WTC11 (cell line): ENCODE measurements at regions not wholly inside any gene's neighbourhood (a gene's known extent, or its start where the extent isn't known, plus 50 kb on each side); places are given as distances from the start of the nearest gene placed in this dataset.

Experiments
- ATAC-seq: fragments of 200-7000 bp; cut with Tn5 transposase; 2 replicates; pipeline ENCODE4 v1.10.0; 2021; ENCODE audit warnings: mild to moderate bottlenecking, moderate library complexity
- CTCF ChIA-PET: fragments of 300-600 bp; sonication (Branson Sonifier 250); formaldehyde crosslinking; loops from one replicate; lab custom pipeline; 2021; ENCODE audit warnings: antibody characterized with exemption; lab: Charles Lee
- POLR2A ChIA-PET: fragments of 350-600 bp; sonication (Branson Sonifier 250); formaldehyde crosslinking; loops from one replicate; lab custom pipeline; 2021; ENCODE audit warnings: antibody characterized with exemption; lab: Charles Lee
- DNase-seq: peaks from one replicate; pipeline ENCODE4 v3.0.0; 2021; ENCODE audit warnings: low spot score
- H3K27ac Mint-ChIP-seq: 2 replicates; pipeline ENCODE4 v1.8.0; 2021; ENCODE audit warnings: mixed read lengths
- H3K27me3 Mint-ChIP-seq: 2 replicates; pipeline ENCODE4 v1.8.0; 2021; ENCODE audit warnings: low read depth, mild to moderate bottlenecking, moderate library complexity, mixed read lengths
- H3K36me3 Mint-ChIP-seq: 2 replicates; pipeline ENCODE4 v1.8.0; 2021; ENCODE audit warnings: mixed read lengths
- H3K4me1 Mint-ChIP-seq: 2 replicates; pipeline ENCODE4 v1.8.0; 2022; ENCODE audit warnings: mixed read lengths
- H3K4me3 Mint-ChIP-seq: 2 replicates; pipeline ENCODE4 v1.8.0; 2021; ENCODE audit warnings: mild to moderate bottlenecking, moderate library complexity, mixed read lengths
- H3K9me3 Mint-ChIP-seq: 2 replicates; pipeline ENCODE4 v1.8.0; 2021; ENCODE audit warnings: mixed read lengths
- AR ChIP-seq: fragments of 250-450 bp; sonication (Bioruptor Pico); IDR thresholded peaks from 2 replicates; pipeline ENCODE4 v1.9.0; 2021; ENCODE audit warnings: mild to moderate bottlenecking
- ATF1 ChIP-seq: sonication (generic); formaldehyde crosslinking; IDR thresholded peaks from 2 replicates; pipeline ENCODE4 v1.8.1; 2023; ENCODE audit warnings: mild to moderate bottlenecking, moderate library complexity, missing genetic modification reagents
- CBFB ChIP-seq: sonication (generic); formaldehyde crosslinking; IDR thresholded peaks from 2 replicates; pipeline ENCODE4 v1.8.1; 2022; ENCODE audit warnings: mild to moderate bottlenecking, low read depth, missing genetic modification reagents
- CREM ChIP-seq: sonication (generic); formaldehyde crosslinking; IDR thresholded peaks from 2 replicates; pipeline ENCODE4 v1.8.1; 2022; ENCODE audit warnings: mild to moderate bottlenecking, missing genetic modification reagents, moderate library complexity
- E2F4 ChIP-seq: sonication (generic); formaldehyde crosslinking; IDR thresholded peaks from 2 replicates; pipeline ENCODE4 v1.8.1; 2022; ENCODE audit warnings: low read depth, mild to moderate bottlenecking, moderate library complexity, missing genetic modification reagents, borderline replicate concordance
- ELF4 ChIP-seq: sonication (generic); formaldehyde crosslinking; IDR thresholded peaks from 2 replicates; pipeline ENCODE4 v1.8.1; 2022; ENCODE audit warnings: low read depth, mild to moderate bottlenecking, moderate library complexity, missing genetic modification reagents
- FOXK1 ChIP-seq: sonication (generic); formaldehyde crosslinking; IDR thresholded peaks from 2 replicates; pipeline ENCODE4 v1.8.0; 2022; ENCODE audit warnings: mild to moderate bottlenecking, moderate library complexity, missing genetic modification reagents
- GRHL2 ChIP-seq: fragments of 250-450 bp; sonication (Bioruptor Pico); IDR thresholded peaks from 2 replicates; pipeline ENCODE4 v1.8.0; 2022; ENCODE audit warnings: mild to moderate bottlenecking, moderate library complexity; ENCODE audit not compliant: insufficient replicate concordance, severe bottlenecking
- IRF1 ChIP-seq: sonication (generic); formaldehyde crosslinking; IDR thresholded peaks from 2 replicates; pipeline ENCODE4 v1.8.0; 2023; ENCODE audit warnings: missing genetic modification reagents
- MXD4 ChIP-seq: fragments of 250-450 bp; sonication (Bioruptor Pico); IDR thresholded peaks from 2 replicates; pipeline ENCODE4 v1.8.0; 2021; ENCODE audit warnings: mild to moderate bottlenecking, moderate library complexity, borderline replicate concordance
- NFYB ChIP-seq: sonication (generic); formaldehyde crosslinking; conservative IDR thresholded peaks from 2 replicates; pipeline ENCODE4 v1.8.0; 2022; ENCODE audit warnings: low read depth, missing genetic modification reagents
- OVOL2 ChIP-seq: fragments of 250-450 bp; sonication (Bioruptor Pico); IDR thresholded peaks from 2 replicates; pipeline ENCODE4 v1.9.0; 2021; ENCODE audit warnings: mild to moderate bottlenecking, borderline replicate concordance
- USF2 ChIP-seq: sonication (generic); formaldehyde crosslinking; IDR thresholded peaks from 2 replicates; pipeline ENCODE4 v1.8.1; 2023; ENCODE audit warnings: mild to moderate bottlenecking, missing genetic modification reagents, moderate library complexity
- ZNF263 ChIP-seq: sonication (generic); formaldehyde crosslinking; IDR thresholded peaks from 2 replicates; pipeline ENCODE4 v1.8.1; 2022; ENCODE audit warnings: low read depth, mild to moderate bottlenecking, moderate library complexity, missing genetic modification reagents
- ZNF281 ChIP-seq: sonication (generic); formaldehyde crosslinking; IDR thresholded peaks from 2 replicates; pipeline ENCODE4 v1.8.0; 2023; ENCODE audit warnings: mild to moderate bottlenecking, missing genetic modification reagents
- ZNF317 ChIP-seq: sonication (generic); formaldehyde crosslinking; IDR thresholded peaks from 2 replicates; pipeline ENCODE4 v1.8.1; 2023; ENCODE audit warnings: low read depth, mild to moderate bottlenecking, moderate library complexity, missing genetic modification reagents, borderline replicate concordance

GRCh38 chr2:117432746-117433145 lies 381.7 kb upstream of the DDX18 start:
- no peaks in the 10 kb centered on the region for H3K36me3 Mint-ChIP-seq
- ATAC-seq = no peak
- CTCF ChIA-PET = interaction anchor here (1.2 to 1.3 kb wide), 2 partner anchors 104 to 353 kb away, joined by 3 to 4 read pairs; no protein-coding TSS in a partner anchor

More at GRCh38 chr2:117432746-117433145, 381.7 kb upstream of the DDX18 start:
- DNase-seq = no peak
- Mint-ChIP-seq H3K4me3 (no peak overlapping the region), H3K27ac (no peak overlapping the region), H3K4me1 (peaks cover 6% of the 10 kb centered on the region; the same call in 1 of the 2 replicates), H3K9me3 (no peaks in the 10 kb centered on the region), H3K27me3 (no peaks in the 10 kb centered on the region)
- TF ChIP-seq ELF4 (CRISPR knock-in tag) (no peak), CREM (CRISPR knock-in tag) (no peak), IRF1 (CRISPR knock-in tag) (no peak), ATF1 (CRISPR knock-in tag) (no peak), AR (CRISPR knock-in tag) (no peak), NFYB (CRISPR knock-in tag) (no peak), GRHL2 (no peak), E2F4 (CRISPR knock-in tag) (no peak), CBFB (CRISPR knock-in tag) (no peak), OVOL2 (CRISPR knock-in tag) (no peak), ZNF281 (no peak), ZNF263 (no peak), FOXK1 (CRISPR knock-in tag) (no peak), MXD4 (CRISPR knock-in tag) (no peak), ZNF317 (CRISPR knock-in tag) (no peak), USF2 (no peak)
- POLR2A ChIA-PET = no interaction called here
